Stimulated activated CD4-positive, alpha-beta T cell treated with anti-CD3 and anti-CD28 coated beads, Interleukin-4, amount 100 ng/mL, for 1 hour (primary cell): ENCODE measurements at regions not wholly inside any gene's neighbourhood (a gene's known extent, or its start where the extent isn't known, plus 50 kb on each side); places are given as distances from the start of the nearest gene placed in this dataset.
"Not testable (repeated sequence)": the region's sequence is repeated elsewhere in the genome, so short reads cannot be mapped to it uniquely, and the experiment has no call there.

Experiments
- DNase-seq: peaks from one replicate; pipeline ENCODE4 v3.0.0-alpha.2; 2020

- DNase-seq: peak; percentile 32
Observed at GRCh38 chr20:22691369-22692118, 107.2 kb upstream of the FOXA2 start.

- DNase-seq: no peak
Observed at GRCh38 chr20:22692119-22692475, 107.7 kb upstream of the FOXA2 start.

GRCh38 chr20:22692620-22693019 is 108.2 kb upstream of the FOXA2 start:
- DNase-seq: not testable (repeated sequence)

- no peak for DNase-seq
Observed at GRCh38 chr20:22696759-22697158, 112.4 kb upstream of the FOXA2 start.

GRCh38 chr20:22698259-22698842 is 114.0 kb upstream of the FOXA2 start:
- DNase-seq: no peak

- DNase-seq: no peak
Observed at GRCh38 chr20:22699396-22699795, 115.0 kb upstream of the FOXA2 start.

- no peak for DNase-seq
Observed at GRCh38 chr20:22700367-22700766, 116.0 kb upstream of the FOXA2 start.

- DNase-seq: no peak
Observed at GRCh38 chr20:22701679-22702308, 117.4 kb upstream of the FOXA2 start.

- no peak for DNase-seq
Observed at GRCh38 chr20:22703843-22704242, 119.5 kb upstream of the FOXA2 start.

- no peak for DNase-seq
Observed at GRCh38 chr20:22711971-22712755, 127.8 kb upstream of the FOXA2 start.

- DNase-seq: no peak
Observed at GRCh38 chr20:22716821-22717351, 132.5 kb upstream of the FOXA2 start.

- no peak for DNase-seq
Observed at GRCh38 chr20:22717466-22717865, 133.1 kb upstream of the FOXA2 start.

GRCh38 chr20:22719167-22719591 is 134.8 kb upstream of the FOXA2 start:
- no peak for DNase-seq

GRCh38 chr20:22720206-22720605 is 135.8 kb upstream of the FOXA2 start:
- no peak for DNase-seq

GRCh38 chr20:22722811-22723210 is 138.4 kb upstream of the FOXA2 start:
- DNase-seq: no peak

- DNase-seq: no peak
Observed at GRCh38 chr20:22723659-22724058, 139.3 kb upstream of the FOXA2 start.

- no peak for DNase-seq
Observed at GRCh38 chr20:22728146-22728745, 143.9 kb upstream of the FOXA2 start.

GRCh38 chr20:22729180-22729579 is 144.8 kb upstream of the FOXA2 start:
- DNase-seq: no peak

- DNase-seq: no peak
Observed at GRCh38 chr20:22729616-22730236, 145.4 kb upstream of the FOXA2 start.

- DNase-seq: no peak
Observed at GRCh38 chr20:22732751-22733150, 148.4 kb upstream of the FOXA2 start.

GRCh38 chr20:22734946-22735647 is 150.7 kb upstream of the FOXA2 start:
- not testable (repeated sequence) for DNase-seq

GRCh38 chr20:22740829-22741228 is 156.5 kb upstream of the FOXA2 start:
- DNase-seq: no peak
